ENCODE measurements at regions not wholly inside any gene's neighbourhood (a gene's known extent, or its start where the extent isn't known, plus 50 kb on each side); places are given as distances from the start of the nearest gene placed in this dataset.

DNA sequence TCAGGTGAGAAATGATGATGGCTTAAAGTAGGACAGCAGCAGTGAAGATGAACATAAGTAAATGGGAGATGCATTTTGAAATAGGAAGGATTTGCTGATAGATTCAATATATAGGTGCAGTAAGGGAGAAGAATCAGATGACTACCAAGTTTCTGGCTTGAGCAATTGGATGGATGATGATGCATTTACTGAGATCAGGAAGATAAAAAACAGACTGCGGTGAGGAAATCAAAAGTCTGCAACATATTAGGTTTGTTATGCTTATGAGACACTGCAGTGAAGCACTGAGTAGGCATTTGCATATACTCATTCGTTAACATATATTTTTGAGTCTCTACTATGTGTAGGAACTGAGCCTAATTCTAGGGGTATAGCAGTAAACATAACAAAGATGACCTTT is 184.2 kb downstream of the LACC1 start:
- TF ChIP-seq, protein P1, sequence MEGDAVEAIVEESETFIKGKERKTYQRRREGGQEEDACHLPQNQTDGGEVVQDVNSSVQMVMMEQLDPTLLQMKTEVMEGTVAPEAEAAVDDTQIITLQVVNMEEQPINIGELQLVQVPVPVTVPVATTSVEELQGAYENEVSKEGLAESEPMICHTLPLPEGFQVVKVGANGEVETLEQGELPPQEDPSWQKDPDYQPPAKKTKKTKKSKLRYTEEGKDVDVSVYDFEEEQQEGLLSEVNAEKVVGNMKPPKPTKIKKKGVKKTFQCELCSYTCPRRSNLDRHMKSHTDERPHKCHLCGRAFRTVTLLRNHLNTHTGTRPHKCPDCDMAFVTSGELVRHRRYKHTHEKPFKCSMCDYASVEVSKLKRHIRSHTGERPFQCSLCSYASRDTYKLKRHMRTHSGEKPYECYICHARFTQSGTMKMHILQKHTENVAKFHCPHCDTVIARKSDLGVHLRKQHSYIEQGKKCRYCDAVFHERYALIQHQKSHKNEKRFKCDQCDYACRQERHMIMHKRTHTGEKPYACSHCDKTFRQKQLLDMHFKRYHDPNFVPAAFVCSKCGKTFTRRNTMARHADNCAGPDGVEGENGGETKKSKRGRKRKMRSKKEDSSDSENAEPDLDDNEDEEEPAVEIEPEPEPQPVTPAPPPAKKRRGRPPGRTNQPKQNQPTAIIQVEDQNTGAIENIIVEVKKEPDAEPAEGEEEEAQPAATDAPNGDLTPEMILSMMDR (IDR thresholded peaks at IDR 0.05 in 4 of 5, conservative IDR thresholded peaks at IDR 0.05 in 1 of 5) = no peak
- TF ChIP-seq POLR2A (IDR thresholded peaks at IDR 0.05) = no peak
